HEK293T (cell line): ENCODE measurements at regions not wholly inside any gene's neighbourhood (a gene's known extent, or its start where the extent isn't known, plus 50 kb on each side); places are given as distances from the start of the nearest gene placed in this dataset.

Experiments
- ARNT ChIP-seq: fragments of 450-650 bp; IDR thresholded peaks from 2 replicates; pipeline ENCODE4 v1.6.1; 2017; ENCODE audit warnings: mild to moderate bottlenecking
- FOXA1 ChIP-seq: fragments of 450-650 bp; IDR thresholded peaks from 2 replicates; pipeline ENCODE4 v1.6.1; 2016; ENCODE audit warnings: mild to moderate bottlenecking
- FOXK2 ChIP-seq: fragments of 450-650 bp; IDR thresholded peaks from 2 replicates; pipeline ENCODE4 v1.6.1; 2016; ENCODE audit warnings: mild to moderate bottlenecking
- L3MBTL2 ChIP-seq: fragments of 450-650 bp; conservative IDR thresholded peaks from 2 replicates; pipeline ENCODE4 v1.6.1; 2016; ENCODE audit warnings: mild to moderate bottlenecking
- PKNOX1 ChIP-seq: fragments of 450-650 bp; IDR thresholded peaks from 2 replicates; pipeline ENCODE4 v1.6.1; 2016
- SP1 ChIP-seq: fragments of 450-650 bp; IDR thresholded peaks from 2 replicates; pipeline ENCODE4 v1.6.1; 2017
- SUZ12 ChIP-seq: fragments of 450-650 bp; IDR thresholded peaks from 2 replicates; pipeline ENCODE4 v1.6.1; 2016; ENCODE audit warnings: mild to moderate bottlenecking
- TARDBP ChIP-seq: fragments of 450-650 bp; IDR thresholded peaks from 2 replicates; pipeline ENCODE4 v1.6.1; 2016

- TF ChIP-seq PKNOX1 = no peak
- no peak for TF ChIP-seq ARNT
- TF ChIP-seq FOXA1 = no peak
- no peak for TF ChIP-seq SP1
- TF ChIP-seq SUZ12 = no peak
- no peak for TF ChIP-seq TARDBP
- no peak for TF ChIP-seq FOXK2
- no peak for TF ChIP-seq L3MBTL2
Observed at GRCh38 chr10:3865565-3865964, 80.6 kb upstream of the KLF6 start.
